HG02943 (cell line): ENCODE measurements at regions not wholly inside any gene's neighbourhood (a gene's known extent, or its start where the extent isn't known, plus 50 kb on each side); places are given as distances from the start of the nearest gene placed in this dataset.
"Not testable (repeated sequence)": the region's sequence is repeated elsewhere in the genome, so short reads cannot be mapped to it uniquely, and the experiment has no call there.

ENCODE experiments used
- ATAC-seq: cut with Tn5 transposase; IDR thresholded peaks from one replicate; pipeline ENCODE4 v1.9.1; 2021; ENCODE audit warnings: mild to moderate bottlenecking, low read depth, moderate library complexity; ENCODE audit not compliant: unreplicated experiment

- ATAC-seq = no peak
These were observed 244.4 kb upstream of the FOXN3 start for GRCh38 chr14:89661392-89661791.

- not testable (repeated sequence) for ATAC-seq
These were observed 243.7 kb upstream of the FOXN3 start for GRCh38 chr14:89660625-89661233.

GRCh38 chr14:89660166-89660565 lies 243.1 kb upstream of the FOXN3 start:
- ATAC-seq = no peak

DNA sequence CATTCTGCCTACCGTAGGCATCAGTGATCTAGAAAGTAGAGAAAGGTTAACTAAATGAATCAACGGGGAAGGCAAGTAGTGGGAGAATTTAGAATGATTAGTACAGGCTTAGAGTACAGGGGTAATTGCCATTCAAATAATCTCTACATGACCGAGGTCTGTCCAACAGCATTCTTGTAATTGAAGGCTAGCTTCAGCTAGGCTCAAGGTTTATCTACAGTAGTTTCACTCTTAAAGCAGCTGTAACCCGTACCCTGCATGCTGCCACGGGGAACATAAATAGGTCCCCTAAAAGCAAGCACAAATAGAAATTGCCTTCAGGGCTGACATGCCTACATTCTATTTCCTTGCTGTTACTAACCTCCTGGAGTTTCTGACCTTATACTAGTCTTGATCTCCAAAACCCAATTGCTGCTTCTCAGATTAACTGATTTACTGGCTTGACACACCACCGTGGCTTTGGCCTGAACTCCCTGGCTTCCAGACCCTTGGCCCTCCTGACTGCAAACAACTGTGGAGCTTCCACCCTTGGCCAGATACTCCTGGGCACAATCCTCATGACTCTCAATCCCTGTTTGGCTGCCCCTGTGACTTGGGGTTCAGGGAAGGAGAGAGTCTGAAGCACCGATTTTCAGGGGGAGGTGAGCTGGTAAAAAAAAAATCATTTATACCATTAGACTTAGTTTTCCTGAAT lies 242.1 kb upstream of the FOXN3 start:
- no peak for ATAC-seq

- ATAC-seq = no peak
These were observed 240.0 kb upstream of the FOXN3 start for GRCh38 chr14:89657014-89657413.

- no peak for ATAC-seq
These were observed 238.0 kb upstream of the FOXN3 start for GRCh38 chr14:89654998-89655397.

- no peak for ATAC-seq
These were observed 235.3 kb upstream of the FOXN3 start for GRCh38 chr14:89652352-89652751.

DNA sequence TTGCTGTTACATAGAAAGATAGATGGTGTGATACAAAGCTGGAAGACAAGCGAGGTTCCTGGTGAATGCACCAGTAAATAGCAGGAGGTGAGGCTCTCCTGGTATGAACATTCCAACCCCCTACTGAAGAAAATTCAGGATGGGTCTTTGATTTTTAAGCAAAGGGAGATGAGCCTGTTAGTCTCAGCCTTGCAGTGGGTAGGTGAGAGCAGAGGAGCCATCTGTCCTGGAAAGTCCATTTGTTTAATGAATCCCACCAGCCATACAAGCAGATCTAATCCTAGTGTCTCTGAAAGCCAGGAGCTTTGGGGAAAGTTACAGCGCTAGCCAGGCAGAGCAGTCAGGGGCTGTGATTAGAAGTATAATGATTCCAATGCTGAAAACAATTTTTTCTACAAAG lies 234.8 kb upstream of the FOXN3 start:
- no peak for ATAC-seq

- no peak for ATAC-seq
These were observed 233.3 kb upstream of the FOXN3 start for GRCh38 chr14:89650077-89650978.

- no peak for ATAC-seq
These were observed 232.5 kb upstream of the FOXN3 start for GRCh38 chr14:89649451-89650075.

DNA sequence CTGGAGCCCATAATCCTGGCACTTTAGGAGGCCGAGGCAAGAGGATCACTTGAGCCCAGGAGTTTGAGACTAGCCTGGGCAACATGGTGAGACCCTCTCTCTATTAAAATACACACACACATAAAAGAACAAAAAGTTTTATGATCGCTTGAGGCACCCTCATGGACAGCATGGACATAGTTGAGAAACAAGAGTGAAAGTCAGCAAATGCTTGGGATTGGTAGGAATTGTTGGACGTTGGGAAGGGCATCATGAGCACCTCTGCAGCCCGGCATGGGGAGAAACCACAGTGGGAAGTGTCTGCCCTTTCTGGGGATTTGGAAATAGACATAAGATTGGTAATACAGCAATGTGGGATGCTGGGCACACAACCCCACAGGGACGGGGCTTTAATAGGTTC lies 231.9 kb upstream of the FOXN3 start:
- no peak for ATAC-seq

- ATAC-seq = no peak
These were observed 231.5 kb upstream of the FOXN3 start for GRCh38 chr14:89648510-89648909.

GRCh38 chr14:89646971-89647370 lies 229.9 kb upstream of the FOXN3 start:
- ATAC-seq = no peak

- no peak for ATAC-seq
These were observed 227.6 kb upstream of the FOXN3 start for GRCh38 chr14:89644641-89645040.

DNA sequence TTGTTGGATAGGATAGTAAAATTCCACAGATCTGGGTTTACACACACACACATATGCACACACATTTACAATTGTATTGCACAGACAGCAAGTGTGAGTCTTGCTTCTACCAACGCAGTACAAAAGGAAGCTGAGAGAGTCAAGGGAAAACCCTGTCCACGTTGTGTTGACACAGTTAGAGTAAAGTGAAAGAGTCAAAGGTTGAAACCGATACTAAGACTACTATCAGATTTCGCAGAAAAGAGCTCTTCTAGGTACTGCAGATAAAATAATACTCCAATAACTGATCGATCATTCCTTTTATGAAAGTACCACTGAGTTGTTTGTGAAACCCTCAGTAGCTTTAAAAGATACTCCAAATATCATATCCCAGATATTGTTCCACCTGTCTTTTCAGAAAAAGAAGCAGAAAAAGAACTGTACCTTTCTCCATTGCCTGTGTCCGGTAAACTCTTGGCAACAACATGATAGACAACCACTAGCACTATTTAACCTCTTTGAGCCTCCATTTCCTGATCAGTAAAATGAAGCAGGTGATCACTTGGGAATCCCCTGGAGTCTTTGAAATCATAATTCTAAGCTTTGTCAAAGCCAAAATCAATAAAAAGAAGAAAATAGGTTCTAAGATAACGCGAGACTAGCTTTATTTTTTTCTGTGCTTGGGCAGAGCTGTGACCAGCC lies 224.6 kb upstream of the FOXN3 start:
- peak; percentile 97 for ATAC-seq

DNA sequence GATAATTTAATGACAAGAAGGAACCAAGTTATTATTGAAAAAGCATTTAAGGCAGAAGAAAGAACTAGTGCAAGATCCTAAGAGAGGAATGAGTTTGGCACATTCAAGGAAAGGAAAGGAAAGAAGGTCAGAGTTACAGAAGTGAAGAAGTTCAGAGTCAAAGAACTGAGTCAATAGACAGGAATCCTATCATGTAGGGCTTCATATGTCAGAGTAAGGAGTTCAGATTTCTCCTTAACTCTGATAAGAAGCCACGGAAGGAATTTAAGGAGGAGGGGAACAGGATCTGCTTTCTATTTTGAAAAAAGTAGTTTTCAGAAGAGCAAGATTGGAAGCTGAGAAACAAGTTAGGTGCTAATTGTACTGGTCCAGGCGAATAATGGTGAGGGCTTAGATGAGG lies 223.1 kb upstream of the FOXN3 start:
- ATAC-seq = no peak

DNA sequence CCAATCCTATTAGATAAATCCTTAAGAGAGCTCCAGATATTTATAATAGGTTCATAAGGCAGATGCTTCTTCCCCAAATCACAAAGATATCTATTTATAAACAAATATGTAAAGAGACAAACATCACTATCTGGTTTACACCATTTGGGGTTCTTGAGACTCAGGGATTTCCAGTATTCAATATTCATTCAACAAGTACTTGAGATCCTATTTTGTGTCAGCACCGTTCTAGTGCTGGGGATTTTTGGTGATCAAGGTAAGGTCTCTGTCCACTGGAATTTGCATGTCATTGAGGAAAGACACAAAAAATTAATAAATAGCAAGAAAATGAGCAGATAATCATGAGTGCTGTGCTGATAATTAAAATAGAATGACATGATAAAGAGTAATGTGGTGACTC lies 222.7 kb upstream of the FOXN3 start:
- no peak for ATAC-seq

GRCh38 chr14:89638891-89639290 lies 221.9 kb upstream of the FOXN3 start:
- no peak for ATAC-seq

- no peak for ATAC-seq
These were observed 220.5 kb upstream of the FOXN3 start for GRCh38 chr14:89637581-89637980.

- ATAC-seq = no peak
These were observed 218.6 kb upstream of the FOXN3 start for GRCh38 chr14:89635615-89636014.
